Eye (tissue), 1 donor: ENCODE measurements at regions not wholly inside any gene's neighbourhood (a gene's known extent, or its start where the extent isn't known, plus 50 kb on each side); places are given as distances from the start of the nearest gene placed in this dataset.
"Not testable (repeated sequence)": the region's sequence is repeated elsewhere in the genome, so short reads cannot be mapped to it uniquely, and the experiment has no call there.

Source experiments
- DNase-seq: peaks from one replicate; pipeline ENCODE4 v3.0.0-alpha.2; 2015

GRCh38 chr4:91840359-91840758 is 463.4 kb upstream of the GRID2 start:
- no peak for DNase-seq

- DNase-seq: no peak
Measured at GRCh38 chr4:91846233-91846632, 457.5 kb upstream of the GRID2 start.

- no peak for DNase-seq
Measured at GRCh38 chr4:91851456-91851855, 452.3 kb upstream of the GRID2 start.

GRCh38 chr4:91887926-91888325 is 415.8 kb upstream of the GRID2 start:
- DNase-seq: no peak

GRCh38 chr4:91891217-91891616 is 412.5 kb upstream of the GRID2 start:
- DNase-seq: not testable (repeated sequence)

- no peak for DNase-seq
Measured at GRCh38 chr4:91894006-91894405, 409.8 kb upstream of the GRID2 start.

- no peak for DNase-seq
Measured at GRCh38 chr4:91904556-91904955, 399.2 kb upstream of the GRID2 start.

GRCh38 chr4:91909963-91910362 is 393.8 kb upstream of the GRID2 start:
- DNase-seq: peak; percentile 19

- DNase-seq: no peak
Measured at GRCh38 chr4:91914176-91914804, 389.5 kb upstream of the GRID2 start.

GRCh38 chr4:91916219-91916618 is 387.5 kb upstream of the GRID2 start:
- no peak for DNase-seq

- no peak for DNase-seq
Measured at GRCh38 chr4:91924625-91925024, 379.1 kb upstream of the GRID2 start.

- DNase-seq: no peak
Measured at GRCh38 chr4:91935217-91935616, 368.5 kb upstream of the GRID2 start.

- DNase-seq: peak; percentile 24
Measured at GRCh38 chr4:91936311-91936710, 367.5 kb upstream of the GRID2 start.

- no peak for DNase-seq
Measured at GRCh38 chr4:91957963-91958362, 345.8 kb upstream of the GRID2 start.

- peak; percentile 9 for DNase-seq
Measured at GRCh38 chr4:91958596-91958995, 345.2 kb upstream of the GRID2 start.

- DNase-seq: no peak
Measured at GRCh38 chr4:91961504-91961903, 342.3 kb upstream of the GRID2 start.

GRCh38 chr4:91963486-91963885 is 340.3 kb upstream of the GRID2 start:
- no peak for DNase-seq

GRCh38 chr4:91965166-91965565 is 338.6 kb upstream of the GRID2 start:
- DNase-seq: no peak

GRCh38 chr4:91973479-91974153 is 330.1 kb upstream of the GRID2 start:
- no peak for DNase-seq

GRCh38 chr4:91984466-91984865 is 319.3 kb upstream of the GRID2 start:
- DNase-seq: no peak

GRCh38 chr4:91989914-91990313 is 313.9 kb upstream of the GRID2 start:
- no peak for DNase-seq

GRCh38 chr4:91990726-91991125 is 313.0 kb upstream of the GRID2 start:
- no peak for DNase-seq

GRCh38 chr4:91997045-91997444 is 306.7 kb upstream of the GRID2 start:
- no peak for DNase-seq

- DNase-seq: no peak
Measured at GRCh38 chr4:92012899-92013867, 290.6 kb upstream of the GRID2 start.
